ENCODE measurements at regions not wholly inside any gene's neighbourhood (a gene's known extent, or its start where the extent isn't known, plus 50 kb on each side); places are given as distances from the start of the nearest gene placed in this dataset.

GRCh38 chr5:163633926-163634460 is 128.6 kb downstream of the MAT2B start:
- TF ChIP-seq REST (IDR thresholded peaks at IDR 0.05) (no peak), CTCF (IDR thresholded peaks at IDR 0.05; ENCODE audit: low read depth, low read length, missing input control) (no peak)

Data from liver (tissue), 2 donors.